ENCODE measurements at regions not wholly inside any gene's neighbourhood (a gene's known extent, or its start where the extent isn't known, plus 50 kb on each side); places are given as distances from the start of the nearest gene placed in this dataset.
"Not testable (repeated sequence)": the region's sequence is repeated elsewhere in the genome, so short reads cannot be mapped to it uniquely, and the experiment has no call there.

DNA sequence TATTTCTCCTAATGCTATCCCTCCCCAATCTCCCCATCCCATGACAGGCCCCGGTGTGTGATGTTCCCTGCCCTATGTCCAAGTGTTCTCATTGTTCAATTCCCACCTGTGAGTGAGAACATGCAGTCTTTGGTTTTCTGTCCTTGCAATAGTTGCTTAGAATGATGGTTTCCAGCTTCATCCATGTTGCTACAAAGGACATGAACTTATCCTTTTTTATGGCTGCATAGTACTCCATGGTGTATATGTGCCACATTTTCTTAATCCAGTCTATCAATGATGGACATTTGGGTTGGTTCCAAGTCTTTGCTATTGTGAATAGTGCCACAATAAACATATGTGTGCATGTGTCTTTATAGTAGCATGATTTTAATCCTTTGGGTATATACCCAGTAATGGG, 51.3 kb upstream of the RIOK2 start:
- not testable (repeated sequence) for H3K4me3 ChIP-seq (ENCODE audit: low read depth, low read length); H3K27ac ChIP-seq (ENCODE audit: low read depth, low read length); H3K4ac ChIP-seq (ENCODE audit: low read depth, low read length); H3K27me3 ChIP-seq (ENCODE audit: insufficient read depth, low read length); H3K79me1 ChIP-seq (ENCODE audit: low read length); H2BK12ac ChIP-seq (ENCODE audit: low read length); H4K8ac ChIP-seq (ENCODE audit: low read depth, low read length); H3K4me2 ChIP-seq (ENCODE audit: low read length); H4K12ac ChIP-seq (ENCODE audit: low read depth, low read length); H3K36me3 ChIP-seq (ENCODE audit: control insufficient read depth in 1 of 2, insufficient read depth in 2 of 2, low read length in 2 of 2); H2BK5ac ChIP-seq (ENCODE audit: low read depth, low read length, poor library complexity); H3K79me2 ChIP-seq (ENCODE audit: control insufficient read depth, insufficient read depth, low read length, poor library complexity); DNase-seq; H4K91ac ChIP-seq (ENCODE audit: low read depth, low read length); H2BK120ac ChIP-seq (ENCODE audit: insufficient read depth, low read length, poor library complexity); H3K4me1 ChIP-seq (ENCODE audit: control insufficient read depth in 1 of 2, insufficient read depth in 2 of 2, low read length in 2 of 2); H3K23ac ChIP-seq (ENCODE audit: low read length); H3K9ac ChIP-seq (ENCODE audit: low read length); H2AK5ac ChIP-seq (ENCODE audit: low read length); H3K14ac ChIP-seq (ENCODE audit: low read length); H2AFZ ChIP-seq (ENCODE audit: insufficient read depth, low read length, poor library complexity); H3K9me3 ChIP-seq (ENCODE audit: insufficient read depth, low read depth, low read length); H3K18ac ChIP-seq (ENCODE audit: low read length)
- WGBS (ENCODE audit: extremely low coverage, insufficient coverage, insufficient read length), result no CpG with 5 or more reads among the region's 1 CpG

- H2BK5ac ChIP-seq (ENCODE audit: low read depth, low read length, poor library complexity), result no peak overlapping the region
- no peaks in the 10 kb centered on the region for H3K4me1 ChIP-seq (ENCODE audit: control insufficient read depth in 1 of 2, insufficient read depth in 2 of 2, low read length in 2 of 2)
- H4K91ac ChIP-seq (ENCODE audit: low read depth, low read length), result no peak overlapping the region
- no peak overlapping the region for H2BK12ac ChIP-seq (ENCODE audit: low read length)
- no peak overlapping the region for H3K4me2 ChIP-seq (ENCODE audit: low read length)
- no CpG with 5 or more reads among the region's 3 CpGs for WGBS (ENCODE audit: extremely low coverage, insufficient coverage, insufficient read length)
- no peak overlapping the region for H2AK5ac ChIP-seq (ENCODE audit: low read length)
- H3K79me1 ChIP-seq (ENCODE audit: low read length), result no peaks in the 10 kb centered on the region
- H3K18ac ChIP-seq (ENCODE audit: low read length), result no peak overlapping the region
- H3K14ac ChIP-seq (ENCODE audit: low read length), result no peak overlapping the region
- no peak overlapping the region for H2BK120ac ChIP-seq (ENCODE audit: insufficient read depth, low read length, poor library complexity)
- H3K4me3 ChIP-seq (ENCODE audit: low read depth, low read length), result no peak overlapping the region
- H4K12ac ChIP-seq (ENCODE audit: low read depth, low read length), result no peak overlapping the region
- H3K23ac ChIP-seq (ENCODE audit: low read length), result no peak overlapping the region
- no peak for DNase-seq
- no peaks in the 10 kb centered on the region for H3K9me3 ChIP-seq (ENCODE audit: insufficient read depth, low read depth, low read length)
- H3K36me3 ChIP-seq (ENCODE audit: control insufficient read depth in 1 of 2, insufficient read depth in 2 of 2, low read length in 2 of 2), result no peaks in the 10 kb centered on the region
- no peak overlapping the region for H3K9ac ChIP-seq (ENCODE audit: low read length)
- H3K4ac ChIP-seq (ENCODE audit: low read depth, low read length), result no peak overlapping the region
- no peak overlapping the region for H4K8ac ChIP-seq (ENCODE audit: low read depth, low read length)
- no peak overlapping the region for H2AFZ ChIP-seq (ENCODE audit: insufficient read depth, low read length, poor library complexity)
- H3K79me2 ChIP-seq (ENCODE audit: control insufficient read depth, insufficient read depth, low read length, poor library complexity), result no peaks in the 10 kb centered on the region
- no peaks in the 10 kb centered on the region for H3K27me3 ChIP-seq (ENCODE audit: insufficient read depth, low read length)
- no peak overlapping the region for H3K27ac ChIP-seq (ENCODE audit: low read depth, low read length)
These were observed 59.3 kb upstream of the RIOK2 start for GRCh38 chr5:97242341-97242740.

- Histone ChIP-seq H2BK120ac (ENCODE audit: insufficient read depth, low read length, poor library complexity) (no peak overlapping the region), H3K79me1 (ENCODE audit: low read length) (no peaks in the 10 kb centered on the region), H3K4me3 (ENCODE audit: low read depth, low read length) (no peak overlapping the region), H3K9ac (ENCODE audit: low read length) (no peak overlapping the region), H3K4ac (ENCODE audit: low read depth, low read length) (no peak overlapping the region), H3K79me2 (ENCODE audit: control insufficient read depth, insufficient read depth, low read length, poor library complexity) (no peaks in the 10 kb centered on the region), H4K91ac (ENCODE audit: low read depth, low read length) (no peak overlapping the region), H3K18ac (ENCODE audit: low read length) (no peak overlapping the region), H3K14ac (ENCODE audit: low read length) (no peak overlapping the region), H3K27me3 (ENCODE audit: insufficient read depth, low read length) (no peaks in the 10 kb centered on the region), H3K9me3 (ENCODE audit: insufficient read depth, low read depth, low read length) (no peaks in the 10 kb centered on the region), H4K8ac (ENCODE audit: low read depth, low read length) (no peak overlapping the region), H2BK5ac (ENCODE audit: low read depth, low read length, poor library complexity) (no peak overlapping the region), H3K4me1 (ENCODE audit: control insufficient read depth in 1 of 2, insufficient read depth in 2 of 2, low read length in 2 of 2) (no peaks in the 10 kb centered on the region), H3K36me3 (ENCODE audit: control insufficient read depth in 1 of 2, insufficient read depth in 2 of 2, low read length in 2 of 2) (no peaks in the 10 kb centered on the region), H2BK12ac (ENCODE audit: low read length) (no peak overlapping the region), H2AK5ac (ENCODE audit: low read length) (no peak overlapping the region), H4K12ac (ENCODE audit: low read depth, low read length) (no peak overlapping the region), H2AFZ (ENCODE audit: insufficient read depth, low read length, poor library complexity) (no peak overlapping the region), H3K4me2 (ENCODE audit: low read length) (no peak overlapping the region), H3K23ac (ENCODE audit: low read length) (no peak overlapping the region), H3K27ac (ENCODE audit: low read depth, low read length) (no peak overlapping the region)
- no CpG with 5 or more reads among the region's 2 CpGs for WGBS (ENCODE audit: extremely low coverage, insufficient coverage, insufficient read length)
- peak; percentile 45 to 92 for DNase-seq
These were observed 60.3 kb upstream of the RIOK2 start for GRCh38 chr5:97243353-97243752.

DNA sequence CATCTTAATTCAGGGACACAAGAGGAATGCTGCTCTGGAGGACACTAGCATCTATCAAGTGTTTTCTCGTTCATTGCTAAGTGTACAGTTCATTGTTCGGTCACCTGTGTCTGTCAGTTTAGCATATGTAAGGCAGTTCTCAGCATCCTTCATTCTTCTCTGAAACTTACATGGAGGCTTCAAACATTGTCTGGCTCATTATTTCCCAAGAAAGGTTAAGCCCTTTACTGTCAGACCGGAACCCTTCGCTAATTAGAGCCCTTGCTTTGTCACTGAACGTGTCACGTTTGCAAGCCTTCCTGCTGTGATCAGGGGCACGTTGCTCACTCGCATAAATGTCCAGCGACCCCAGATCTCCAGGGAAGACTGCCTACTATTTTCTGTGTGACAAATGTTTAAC, 62.3 kb upstream of the RIOK2 start:
- no peaks in the 10 kb centered on the region for H3K79me2 ChIP-seq (ENCODE audit: control insufficient read depth, insufficient read depth, low read length, poor library complexity)
- no peak overlapping the region for H3K18ac ChIP-seq (ENCODE audit: low read length)
- no peak overlapping the region for H3K4me3 ChIP-seq (ENCODE audit: low read depth, low read length)
- H3K27ac ChIP-seq (ENCODE audit: low read depth, low read length), result no peak overlapping the region
- H3K27me3 ChIP-seq (ENCODE audit: insufficient read depth, low read length), result no peaks in the 10 kb centered on the region
- H3K4ac ChIP-seq (ENCODE audit: low read depth, low read length), result no peak overlapping the region
- H4K8ac ChIP-seq (ENCODE audit: low read depth, low read length), result no peak overlapping the region
- H3K23ac ChIP-seq (ENCODE audit: low read length), result no peak overlapping the region
- H3K9me3 ChIP-seq (ENCODE audit: insufficient read depth, low read depth, low read length), result no peaks in the 10 kb centered on the region
- peak in 1 of 2 donors; percentile 12 for DNase-seq
- no peaks in the 10 kb centered on the region for H3K36me3 ChIP-seq (ENCODE audit: control insufficient read depth in 1 of 2, insufficient read depth in 2 of 2, low read length in 2 of 2)
- H4K91ac ChIP-seq (ENCODE audit: low read depth, low read length), result no peak overlapping the region
- H2BK12ac ChIP-seq (ENCODE audit: low read length), result no peak overlapping the region
- no peak overlapping the region for H3K9ac ChIP-seq (ENCODE audit: low read length)
- H2AFZ ChIP-seq (ENCODE audit: insufficient read depth, low read length, poor library complexity), result no peak overlapping the region
- H4K12ac ChIP-seq (ENCODE audit: low read depth, low read length), result no peak overlapping the region
- no peaks in the 10 kb centered on the region for H3K4me1 ChIP-seq (ENCODE audit: control insufficient read depth in 1 of 2, insufficient read depth in 2 of 2, low read length in 2 of 2)
- H3K79me1 ChIP-seq (ENCODE audit: low read length), result no peaks in the 10 kb centered on the region
- no peak overlapping the region for H2BK5ac ChIP-seq (ENCODE audit: low read depth, low read length, poor library complexity)
- H3K4me2 ChIP-seq (ENCODE audit: low read length), result no peak overlapping the region
- no peak overlapping the region for H2BK120ac ChIP-seq (ENCODE audit: insufficient read depth, low read length, poor library complexity)
- H3K14ac ChIP-seq (ENCODE audit: low read length), result no peak overlapping the region
- no peak overlapping the region for H2AK5ac ChIP-seq (ENCODE audit: low read length)
- no CpG with 5 or more reads among the region's 9 CpGs for WGBS (ENCODE audit: extremely low coverage, insufficient coverage, insufficient read length)

- H3K4me1 ChIP-seq (ENCODE audit: control insufficient read depth in 1 of 2, insufficient read depth in 2 of 2, low read length in 2 of 2), result no peaks in the 10 kb centered on the region
- H4K12ac ChIP-seq (ENCODE audit: low read depth, low read length), result no peak overlapping the region
- H2BK12ac ChIP-seq (ENCODE audit: low read length), result no peak overlapping the region
- no peak overlapping the region for H3K27ac ChIP-seq (ENCODE audit: low read depth, low read length)
- no peak overlapping the region for H4K8ac ChIP-seq (ENCODE audit: low read depth, low read length)
- H3K9ac ChIP-seq (ENCODE audit: low read length), result no peak overlapping the region
- H3K23ac ChIP-seq (ENCODE audit: low read length), result no peak overlapping the region
- no peaks in the 10 kb centered on the region for H3K27me3 ChIP-seq (ENCODE audit: insufficient read depth, low read length)
- H3K4ac ChIP-seq (ENCODE audit: low read depth, low read length), result no peak overlapping the region
- H4K91ac ChIP-seq (ENCODE audit: low read depth, low read length), result no peak overlapping the region
- H3K18ac ChIP-seq (ENCODE audit: low read length), result no peak overlapping the region
- H3K36me3 ChIP-seq (ENCODE audit: control insufficient read depth in 1 of 2, insufficient read depth in 2 of 2, low read length in 2 of 2), result no peaks in the 10 kb centered on the region
- no peak overlapping the region for H2AK5ac ChIP-seq (ENCODE audit: low read length)
- no peak for DNase-seq
- no peaks in the 10 kb centered on the region for H3K79me2 ChIP-seq (ENCODE audit: control insufficient read depth, insufficient read depth, low read length, poor library complexity)
- no peak overlapping the region for H3K14ac ChIP-seq (ENCODE audit: low read length)
- H2BK120ac ChIP-seq (ENCODE audit: insufficient read depth, low read length, poor library complexity), result no peak overlapping the region
- no peak overlapping the region for H2AFZ ChIP-seq (ENCODE audit: insufficient read depth, low read length, poor library complexity)
- H3K9me3 ChIP-seq (ENCODE audit: insufficient read depth, low read depth, low read length), result no peaks in the 10 kb centered on the region
- H2BK5ac ChIP-seq (ENCODE audit: low read depth, low read length, poor library complexity), result no peak overlapping the region
- H3K4me3 ChIP-seq (ENCODE audit: low read depth, low read length), result no peak overlapping the region
- no peak overlapping the region for H3K4me2 ChIP-seq (ENCODE audit: low read length)
- no peaks in the 10 kb centered on the region for H3K79me1 ChIP-seq (ENCODE audit: low read length)
These were observed 67.1 kb upstream of the RIOK2 start for GRCh38 chr5:97250113-97250512.
